ENCODE measurements at regions not wholly inside any gene's neighbourhood (a gene's known extent, or its start where the extent isn't known, plus 50 kb on each side); places are given as distances from the start of the nearest gene placed in this dataset.

- no peak for DNase-seq
- no peak overlapping the region for H3K27ac Mint-ChIP-seq
- no peaks in the 10 kb centered on the region for H3K4me1 Mint-ChIP-seq (ENCODE audit: low read depth in 2 of 2)
- no peaks in the 10 kb centered on the region for H3K36me3 Mint-ChIP-seq (ENCODE audit: insufficient read depth)
- H3K27me3 Mint-ChIP-seq, result no peaks in the 10 kb centered on the region
- no peak for ATAC-seq (replicated peaks)
- H3K4me3 Mint-ChIP-seq, result no peak overlapping the region
- H3K9me3 Mint-ChIP-seq, result peaks cover 6 to 17% of the 10 kb centered on the region in 2 donors
These were observed 1391.1 kb upstream of the LRRTM3 start for GRCh38 chr10:65534771-65535170.

GRCh38 chr10:65544756-65545155 is 1381.1 kb upstream of the LRRTM3 start:
- no peaks in the 10 kb centered on the region for H3K4me1 Mint-ChIP-seq (ENCODE audit: low read depth in 2 of 2)
- no peaks in the 10 kb centered on the region for H3K27me3 Mint-ChIP-seq
- no peak overlapping the region for H3K4me3 Mint-ChIP-seq
- H3K27ac Mint-ChIP-seq, result no peak overlapping the region
- no peak for DNase-seq
- no peak for ATAC-seq (replicated peaks)
- H3K9me3 Mint-ChIP-seq, result peaks cover 10 to 16% of the 10 kb centered on the region in 2 donors
- no peaks in the 10 kb centered on the region for H3K36me3 Mint-ChIP-seq (ENCODE audit: insufficient read depth)

GRCh38 chr10:65548001-65548400 is 1377.8 kb upstream of the LRRTM3 start:
- Mint-ChIP-seq H3K4me1 (ENCODE audit: low read depth in 2 of 2) (no peaks in the 10 kb centered on the region), H3K27me3 (no peaks in the 10 kb centered on the region), H3K4me3 (no peak overlapping the region), H3K27ac (no peak overlapping the region), H3K36me3 (ENCODE audit: insufficient read depth) (no peaks in the 10 kb centered on the region), H3K9me3 (peaks cover 8 to 14% of the 10 kb centered on the region in 2 donors)
- DNase-seq, result no peak
- ATAC-seq (replicated peaks), result no peak

GRCh38 chr10:65550761-65551160 is 1375.1 kb upstream of the LRRTM3 start:
- Mint-ChIP-seq H3K27ac (no peak overlapping the region), H3K4me1 (ENCODE audit: low read depth in 2 of 2) (no peaks in the 10 kb centered on the region), H3K27me3 (no peaks in the 10 kb centered on the region), H3K4me3 (no peak overlapping the region), H3K9me3 (peaks cover 7 to 14% of the 10 kb centered on the region in 2 donors), H3K36me3 (ENCODE audit: insufficient read depth) (no peaks in the 10 kb centered on the region)
- ATAC-seq (replicated peaks) (no peak), DNase-seq (no peak)

GRCh38 chr10:65555192-65555591 is 1370.6 kb upstream of the LRRTM3 start:
- Mint-ChIP-seq H3K4me1 (ENCODE audit: low read depth in 2 of 2) (no peaks in the 10 kb centered on the region), H3K36me3 (ENCODE audit: insufficient read depth) (no peaks in the 10 kb centered on the region), H3K4me3 (no peak overlapping the region), H3K27ac (no peak overlapping the region), H3K9me3 (peaks cover 10 to 16% of the 10 kb centered on the region in 2 donors), H3K27me3 (no peaks in the 10 kb centered on the region)
- ATAC-seq (replicated peaks) (no peak), DNase-seq (no peak)

GRCh38 chr10:65556006-65556405 is 1369.8 kb upstream of the LRRTM3 start:
- peaks cover 10 to 16% of the 10 kb centered on the region in 2 donors for H3K9me3 Mint-ChIP-seq
- no peak overlapping the region for H3K4me3 Mint-ChIP-seq
- no peak overlapping the region for H3K27ac Mint-ChIP-seq
- no peaks in the 10 kb centered on the region for H3K36me3 Mint-ChIP-seq (ENCODE audit: insufficient read depth)
- DNase-seq (no peak), ATAC-seq (replicated peaks) (no peak)
- H3K4me1 Mint-ChIP-seq (ENCODE audit: low read depth in 2 of 2), result no peaks in the 10 kb centered on the region
- no peaks in the 10 kb centered on the region for H3K27me3 Mint-ChIP-seq

- no peak overlapping the region for H3K27ac Mint-ChIP-seq
- H3K27me3 Mint-ChIP-seq, result no peaks in the 10 kb centered on the region
- ATAC-seq (replicated peaks) (no peak), DNase-seq (no peak)
- H3K36me3 Mint-ChIP-seq (ENCODE audit: insufficient read depth), result no peaks in the 10 kb centered on the region
- H3K4me3 Mint-ChIP-seq, result no peak overlapping the region
- H3K9me3 Mint-ChIP-seq, result peaks cover 6 to 24% of the 10 kb centered on the region in 2 donors
- H3K4me1 Mint-ChIP-seq (ENCODE audit: low read depth in 2 of 2), result no peaks in the 10 kb centered on the region
These were observed 1366.5 kb upstream of the LRRTM3 start for GRCh38 chr10:65559369-65559768.

- peaks cover 5 to 9% of the 10 kb centered on the region in 2 donors for H3K9me3 Mint-ChIP-seq
- H3K27me3 Mint-ChIP-seq, result no peaks in the 10 kb centered on the region
- H3K4me3 Mint-ChIP-seq, result no peak overlapping the region
- ATAC-seq (replicated peaks) (no peak), DNase-seq (no peak)
- no peaks in the 10 kb centered on the region for H3K36me3 Mint-ChIP-seq (ENCODE audit: insufficient read depth)
- H3K4me1 Mint-ChIP-seq (ENCODE audit: low read depth in 2 of 2), result no peaks in the 10 kb centered on the region
- H3K27ac Mint-ChIP-seq, result no peak overlapping the region
These were observed 1360.6 kb upstream of the LRRTM3 start for GRCh38 chr10:65565246-65565645.

GRCh38 chr10:65566906-65567305 is 1358.9 kb upstream of the LRRTM3 start:
- Mint-ChIP-seq H3K9me3 (peaks cover 5 to 9% of the 10 kb centered on the region in 2 donors), H3K4me1 (ENCODE audit: low read depth in 2 of 2) (no peaks in the 10 kb centered on the region), H3K27ac (no peak overlapping the region), H3K36me3 (ENCODE audit: insufficient read depth) (no peaks in the 10 kb centered on the region), H3K4me3 (no peak overlapping the region), H3K27me3 (no peaks in the 10 kb centered on the region)
- DNase-seq (no peak), ATAC-seq (replicated peaks) (no peak)

- ATAC-seq (replicated peaks) (no peak), DNase-seq (no peak)
- peaks cover 6 to 15% of the 10 kb centered on the region in 2 donors for H3K9me3 Mint-ChIP-seq
- H3K27me3 Mint-ChIP-seq, result no peaks in the 10 kb centered on the region
- H3K27ac Mint-ChIP-seq, result no peak overlapping the region
- H3K4me1 Mint-ChIP-seq (ENCODE audit: low read depth in 2 of 2), result no peaks in the 10 kb centered on the region
- no peak overlapping the region for H3K4me3 Mint-ChIP-seq
- no peaks in the 10 kb centered on the region for H3K36me3 Mint-ChIP-seq (ENCODE audit: insufficient read depth)
These were observed 1355.5 kb upstream of the LRRTM3 start for GRCh38 chr10:65570143-65571010.

GRCh38 chr10:65571011-65571570 is 1354.7 kb upstream of the LRRTM3 start:
- Mint-ChIP-seq H3K4me1 (ENCODE audit: low read depth in 2 of 2) (no peaks in the 10 kb centered on the region), H3K36me3 (ENCODE audit: insufficient read depth) (no peaks in the 10 kb centered on the region), H3K9me3 (peaks cover 4 to 15% of the 10 kb centered on the region in 2 donors), H3K27ac (no peak overlapping the region), H3K27me3 (no peaks in the 10 kb centered on the region), H3K4me3 (no peak overlapping the region)
- ATAC-seq (replicated peaks), result no peak
- DNase-seq, result no peak

- no peak for ATAC-seq (replicated peaks)
- H3K36me3 Mint-ChIP-seq (ENCODE audit: insufficient read depth), result no peaks in the 10 kb centered on the region
- no peak overlapping the region for H3K27ac Mint-ChIP-seq
These were observed 1344.3 kb upstream of the LRRTM3 start for GRCh38 chr10:65581426-65582026.

GRCh38 chr10:65602182-65602865 is 1323.5 kb upstream of the LRRTM3 start:
- Mint-ChIP-seq H3K27me3 (no peaks in the 10 kb centered on the region), H3K9me3 (peaks cover 0 to 2% of the 10 kb centered on the region in 2 donors), H3K27ac (no peak overlapping the region), H3K36me3 (ENCODE audit: insufficient read depth) (no peaks in the 10 kb centered on the region), H3K4me1 (ENCODE audit: low read depth in 2 of 2) (no peaks in the 10 kb centered on the region), H3K4me3 (no peak overlapping the region)
- DNase-seq, result no peak
- ATAC-seq (replicated peaks), result no peak

More at GRCh38 chr10:65581426-65582026, 1344.3 kb upstream of the LRRTM3 start:
- Mint-ChIP-seq H3K9me3 (peaks cover 3 to 11% of the 10 kb centered on the region in 2 donors), H3K4me3 (no peak overlapping the region), H3K27me3 (no peaks in the 10 kb centered on the region), H3K4me1 (ENCODE audit: low read depth in 2 of 2) (no peaks in the 10 kb centered on the region)
- no peak for DNase-seq

Measured in effector memory CD8-positive, alpha-beta T cell (primary cell).